HL-60/S4 treated with retinoic acid at 250 ng/mL for 4 days and 3 days (cell line): ENCODE measurements at regions not wholly inside any gene's neighbourhood (a gene's known extent, or its start where the extent isn't known, plus 50 kb on each side); places are given as distances from the start of the nearest gene placed in this dataset.

Experiments
- in situ Hi-C: fragments of 300-500 bp; cut with MboI; formaldehyde crosslinking; loops from 2 replicates; pipeline ENCODE4 v1.7.0; 2022; ENCODE audit warnings: low sequenced_read_pairs

DNA sequence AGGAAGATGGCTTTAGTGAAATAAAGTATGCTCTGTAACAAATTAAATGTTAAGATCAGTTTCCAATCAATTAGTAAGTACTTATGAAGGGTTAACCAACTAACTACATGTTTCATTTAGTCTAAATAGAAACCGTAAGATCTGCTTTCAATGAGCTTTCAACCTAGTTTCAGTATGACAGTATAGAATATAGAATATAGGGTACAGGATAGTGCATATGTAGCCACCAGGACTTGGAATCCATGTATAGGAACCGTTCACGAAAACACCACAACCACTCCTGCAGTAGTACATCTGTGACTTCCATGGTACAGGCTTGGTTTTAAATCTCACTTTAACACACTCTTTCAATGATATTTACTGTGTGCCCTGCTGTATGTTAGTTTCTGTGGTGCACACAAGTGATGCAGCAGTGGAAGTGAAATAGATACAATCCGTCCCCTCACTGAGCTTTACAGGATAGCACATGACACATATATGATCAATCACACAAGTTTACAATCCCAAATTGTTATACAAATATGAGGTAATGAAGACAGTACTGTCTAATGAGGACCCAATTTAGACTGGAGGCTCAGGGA is 479.7 kb upstream of the MARCKS start:
- in situ Hi-C loops: no loop called here

DNA sequence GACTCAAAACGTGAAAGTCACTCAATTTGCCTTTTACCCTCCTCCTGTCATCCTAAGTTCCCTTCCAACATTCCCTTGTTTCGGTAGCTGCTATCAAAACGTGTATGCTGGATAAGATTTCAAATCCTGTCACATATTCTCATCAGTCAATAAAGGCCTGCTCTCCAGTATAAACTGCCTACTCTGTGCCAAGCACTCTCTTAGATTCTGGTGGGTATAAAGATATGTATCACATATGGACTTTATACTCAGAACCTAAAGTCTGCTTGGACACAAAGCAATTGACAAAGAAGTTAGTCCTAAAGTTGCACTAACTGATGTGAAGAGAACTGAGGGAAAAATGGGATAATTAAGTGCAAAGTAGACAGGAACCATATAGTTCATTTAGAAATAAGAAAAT is 476.6 kb upstream of the MARCKS start:
- in situ Hi-C loops: no loop called here

DNA sequence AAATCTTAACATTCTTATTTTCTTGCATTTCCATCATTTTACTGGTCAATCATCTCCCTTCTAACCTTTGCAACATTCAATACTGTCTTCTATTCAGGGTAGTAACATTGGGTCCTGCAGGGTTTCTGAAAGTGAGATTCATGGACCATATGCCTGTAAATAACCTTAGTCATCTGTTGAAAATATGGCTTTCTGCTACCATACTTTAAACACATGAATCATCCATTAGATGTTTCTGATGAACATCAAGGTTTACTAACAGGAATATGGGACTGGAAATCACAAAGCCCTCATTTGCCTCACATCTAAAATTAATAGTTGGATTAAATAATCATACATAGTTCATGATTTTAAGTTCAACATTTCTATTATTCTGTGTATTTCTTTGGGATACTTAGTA is 475.9 kb upstream of the MARCKS start:
- in situ Hi-C loops: no loop called here

DNA sequence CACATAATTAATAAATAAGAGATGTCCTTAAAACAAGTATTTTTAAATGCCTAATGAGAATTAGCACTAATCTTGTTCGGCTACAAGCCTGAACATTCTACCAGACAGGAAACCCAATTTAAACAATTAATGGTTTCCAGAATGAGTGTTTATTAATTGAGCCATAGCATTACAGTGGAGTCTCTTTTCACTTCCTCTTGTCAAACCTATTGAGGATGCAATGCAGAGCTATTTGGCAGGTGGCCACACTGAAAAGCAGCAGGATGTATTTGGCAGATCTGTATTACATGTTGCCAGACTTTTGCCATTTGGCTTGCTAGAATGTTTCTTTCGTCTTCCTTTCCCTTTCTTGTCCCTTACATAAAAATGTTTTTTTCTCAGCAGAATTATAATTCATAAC is 475.2 kb upstream of the MARCKS start:
- in situ Hi-C loops: no loop called here

DNA sequence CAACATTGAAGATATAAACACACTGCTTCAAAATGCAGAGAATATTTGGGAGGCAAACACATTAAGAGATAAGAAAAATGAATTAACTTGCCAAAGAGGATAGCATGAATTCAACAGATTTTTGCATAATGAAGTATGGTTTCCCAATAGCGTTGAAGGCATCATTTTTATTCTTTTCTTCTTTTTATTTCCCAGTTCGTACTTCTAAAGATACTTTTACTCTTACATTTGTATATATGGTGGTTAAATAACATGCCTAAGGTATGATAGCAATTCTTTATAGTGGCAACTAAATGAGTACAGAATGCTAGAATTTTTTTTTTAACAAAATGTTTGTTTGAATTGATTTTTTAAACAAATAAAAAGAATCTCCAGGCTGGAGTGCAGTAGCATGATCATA is 473.4 kb upstream of the MARCKS start:
- in situ Hi-C loops: no loop called here

DNA sequence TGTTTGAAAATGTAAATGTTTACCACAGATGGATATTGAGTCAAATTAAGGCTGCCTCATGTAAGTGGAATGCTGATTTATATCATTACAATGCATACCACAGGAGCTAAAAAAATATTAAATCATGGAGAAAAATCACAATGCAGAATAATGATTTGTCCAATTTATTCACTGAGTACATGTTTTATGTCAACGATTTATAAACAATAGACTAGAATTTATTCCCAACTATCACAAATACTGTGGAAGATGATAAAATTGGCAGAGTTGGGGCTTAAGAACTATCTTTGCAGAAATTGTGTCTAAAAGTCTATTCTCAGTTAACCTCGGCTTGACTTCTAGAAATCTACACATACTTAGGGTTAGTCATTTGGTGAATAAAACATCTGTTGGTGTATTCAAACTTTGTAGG is 472.1 kb upstream of the MARCKS start:
- in situ Hi-C loops: no loop called here

DNA sequence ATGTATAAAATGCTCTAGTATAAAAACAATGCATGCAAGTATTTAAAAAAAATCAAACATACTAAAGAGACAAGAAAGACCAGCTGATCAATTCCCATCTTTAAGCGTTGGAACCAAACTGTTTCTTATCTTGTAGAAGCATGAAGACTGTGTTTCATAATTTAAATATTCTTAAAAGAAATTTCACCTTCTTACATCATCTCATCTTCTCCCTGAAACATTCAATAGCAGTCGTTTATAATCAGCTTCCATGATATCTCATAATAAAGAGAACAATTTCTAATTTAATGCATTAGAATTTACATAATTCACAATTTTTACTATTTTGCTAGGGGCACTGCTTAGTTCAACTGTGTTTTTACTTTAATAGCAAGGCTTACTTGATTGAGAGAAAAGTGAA is 468.1 kb upstream of the MARCKS start:
- in situ Hi-C loops: no loop called here

DNA sequence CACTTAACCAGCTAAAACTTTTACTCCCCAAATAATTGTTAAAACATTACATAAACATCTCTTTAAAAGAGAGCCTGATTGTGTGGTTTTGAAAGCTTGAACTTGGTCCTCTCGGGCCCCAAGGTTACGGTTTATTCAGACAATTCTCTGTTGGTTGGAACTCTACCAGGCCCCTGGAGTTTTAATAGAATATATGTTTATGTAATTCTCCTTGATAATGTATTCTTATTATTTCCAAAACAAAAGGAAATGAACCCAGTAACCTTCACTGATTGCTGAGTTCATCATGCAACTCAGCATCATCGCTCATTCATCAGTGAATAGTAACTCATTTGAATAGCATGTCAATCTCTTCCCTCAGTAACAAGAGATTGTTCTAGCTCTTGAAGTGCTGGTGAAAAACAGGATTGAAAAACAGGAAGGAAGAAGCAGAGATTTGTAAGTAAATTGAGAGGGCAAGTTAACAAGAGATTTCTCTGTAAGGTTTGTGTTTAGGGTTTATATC is 464.5 kb upstream of the MARCKS start:
- in situ Hi-C loops: no loop called here

DNA sequence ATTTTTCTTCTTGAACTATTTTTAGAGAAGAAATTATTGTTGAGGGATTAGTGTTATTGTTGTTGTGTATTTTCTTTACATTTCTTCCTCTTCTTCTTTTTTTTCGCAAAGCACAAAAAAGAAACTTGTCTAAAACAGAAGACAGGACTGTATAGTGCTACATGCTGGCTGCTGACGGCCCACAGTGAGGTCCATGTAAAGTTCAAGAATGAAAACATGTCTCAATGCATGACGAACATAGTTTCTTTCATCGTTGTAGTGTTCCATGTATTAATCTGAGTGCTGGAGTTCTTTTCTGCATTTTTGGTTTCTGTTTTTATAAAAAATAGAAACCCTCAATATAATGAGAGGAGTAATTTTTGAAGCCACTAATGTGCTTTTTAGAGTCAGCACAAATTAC is 462.9 kb upstream of the MARCKS start:
- in situ Hi-C loops: no loop called here

DNA sequence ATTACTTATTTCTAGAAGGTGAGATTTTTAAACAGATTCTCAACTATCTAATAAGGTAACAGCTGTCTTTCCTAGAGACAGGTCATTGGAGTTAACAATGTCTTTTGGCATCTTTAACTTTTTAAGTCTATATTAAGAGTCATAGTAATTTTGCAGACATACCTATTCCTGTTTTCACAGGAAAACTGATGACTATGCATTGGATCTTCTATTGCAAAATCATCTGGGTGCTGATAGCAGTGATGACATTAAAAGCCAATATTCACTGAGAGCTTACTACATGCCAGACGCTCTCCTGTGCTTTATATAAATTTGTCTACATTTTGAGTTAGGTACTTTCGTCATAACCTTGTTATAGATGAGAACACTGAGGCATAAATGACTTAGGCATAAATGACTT is 462.4 kb upstream of the MARCKS start:
- in situ Hi-C loops: no loop called here

DNA sequence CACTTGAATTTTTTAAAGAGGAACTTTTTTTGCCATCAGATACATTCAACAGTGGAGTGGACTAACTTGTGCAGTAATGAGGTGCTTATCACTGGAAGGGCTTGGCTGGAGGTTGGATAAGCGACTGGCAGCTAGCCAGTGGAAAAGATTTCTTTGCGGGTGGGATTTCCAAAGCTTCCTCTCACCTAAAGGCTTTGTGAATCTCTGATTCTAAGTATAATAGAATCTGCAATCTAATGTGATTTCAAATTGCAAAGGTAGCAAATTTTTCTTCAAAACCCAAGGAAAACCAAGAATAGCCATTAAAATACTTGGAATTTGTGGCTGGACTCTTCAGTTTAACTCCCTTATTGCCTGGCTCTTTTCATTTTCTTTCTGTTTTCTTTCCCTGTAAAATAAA is 460.4 kb upstream of the MARCKS start:
- in situ Hi-C loops: no loop called here

DNA sequence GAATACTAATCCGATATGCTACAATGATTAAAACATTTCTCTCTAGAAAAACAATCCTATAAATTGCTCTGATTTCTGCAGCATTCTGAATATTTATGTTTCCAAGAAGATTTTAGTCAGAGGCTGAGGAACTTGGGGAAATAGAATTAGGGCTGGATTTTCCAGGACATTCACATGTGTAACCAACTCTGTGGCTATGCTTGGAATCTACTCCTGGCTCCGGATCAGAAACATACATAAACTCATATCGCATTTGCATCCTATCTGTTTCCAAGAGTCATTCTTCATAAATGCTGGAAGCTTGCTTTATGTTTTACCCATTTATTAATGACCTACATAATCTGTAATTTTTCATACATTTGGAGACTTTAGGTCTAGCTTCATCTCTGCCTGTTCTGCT is 459.9 kb upstream of the MARCKS start:
- in situ Hi-C loops: no loop called here

DNA sequence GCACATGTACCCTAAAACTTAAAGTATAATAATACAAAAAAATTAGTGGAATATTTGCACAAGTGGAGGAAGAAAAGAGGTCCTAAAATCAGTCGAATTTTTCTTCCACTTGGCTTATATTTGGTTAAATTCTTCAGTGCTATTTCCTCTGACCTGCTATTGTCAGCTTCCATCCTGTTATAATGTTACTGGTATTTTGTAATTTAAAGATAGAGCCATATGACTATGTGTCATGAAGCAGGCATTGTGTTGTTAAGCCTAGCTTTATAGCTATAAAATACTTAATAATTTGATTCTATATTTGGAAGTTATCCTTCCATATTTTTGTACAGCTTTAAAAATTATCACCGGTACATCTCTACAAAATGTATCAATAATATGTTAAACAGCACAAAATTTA is 455.9 kb upstream of the MARCKS start:
- in situ Hi-C loops: no loop called here

DNA sequence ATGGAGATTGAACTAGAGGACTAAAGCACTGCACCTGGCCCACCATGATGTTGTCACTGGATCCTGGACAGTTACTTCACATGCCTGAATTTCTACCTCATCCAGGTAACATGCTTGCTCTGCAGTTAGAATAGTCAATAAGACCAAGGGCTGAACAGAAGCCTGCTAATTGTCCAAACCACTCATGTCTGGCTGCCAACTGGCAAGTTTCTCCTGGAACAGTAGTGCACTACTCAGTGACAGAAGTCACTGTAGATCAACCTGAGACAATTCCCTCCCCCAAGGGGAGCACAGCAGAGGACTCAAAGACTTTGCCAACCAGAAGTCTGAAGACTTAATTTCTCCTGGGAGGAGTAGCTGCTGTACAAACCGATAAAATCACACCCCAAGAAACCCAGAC is 454.6 kb upstream of the MARCKS start:
- in situ Hi-C loops: no loop called here

DNA sequence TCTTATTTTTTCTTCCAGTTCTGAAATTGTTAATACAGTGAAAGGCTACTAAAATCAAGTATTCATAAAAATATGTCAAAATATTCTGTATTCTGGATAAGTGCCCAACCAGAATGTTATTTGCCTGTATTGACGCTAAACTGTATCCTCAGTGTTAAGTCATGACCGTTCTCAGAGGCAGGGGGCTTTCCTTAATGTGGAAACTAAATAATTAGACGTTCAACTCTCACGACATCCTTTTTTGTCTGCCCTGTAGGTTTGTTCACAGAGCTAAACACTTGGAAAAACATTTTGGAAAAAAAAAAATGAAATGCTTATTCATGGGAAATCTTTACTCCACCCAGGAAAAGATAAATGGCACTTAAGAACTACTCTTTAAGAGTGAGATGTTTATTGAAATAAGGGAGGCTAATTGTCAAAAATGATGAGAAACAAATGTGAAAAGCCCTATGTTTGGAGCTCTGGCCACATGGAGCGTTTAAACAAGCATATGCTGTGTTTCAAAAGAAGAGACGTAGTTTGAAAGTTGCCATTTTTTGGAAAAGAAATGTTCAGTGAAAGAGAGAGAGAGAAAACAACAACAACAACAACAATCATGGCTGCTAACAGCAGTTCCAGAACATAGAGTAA is 453.1 kb upstream of the MARCKS start:
- in situ Hi-C loops: no loop called here

DNA sequence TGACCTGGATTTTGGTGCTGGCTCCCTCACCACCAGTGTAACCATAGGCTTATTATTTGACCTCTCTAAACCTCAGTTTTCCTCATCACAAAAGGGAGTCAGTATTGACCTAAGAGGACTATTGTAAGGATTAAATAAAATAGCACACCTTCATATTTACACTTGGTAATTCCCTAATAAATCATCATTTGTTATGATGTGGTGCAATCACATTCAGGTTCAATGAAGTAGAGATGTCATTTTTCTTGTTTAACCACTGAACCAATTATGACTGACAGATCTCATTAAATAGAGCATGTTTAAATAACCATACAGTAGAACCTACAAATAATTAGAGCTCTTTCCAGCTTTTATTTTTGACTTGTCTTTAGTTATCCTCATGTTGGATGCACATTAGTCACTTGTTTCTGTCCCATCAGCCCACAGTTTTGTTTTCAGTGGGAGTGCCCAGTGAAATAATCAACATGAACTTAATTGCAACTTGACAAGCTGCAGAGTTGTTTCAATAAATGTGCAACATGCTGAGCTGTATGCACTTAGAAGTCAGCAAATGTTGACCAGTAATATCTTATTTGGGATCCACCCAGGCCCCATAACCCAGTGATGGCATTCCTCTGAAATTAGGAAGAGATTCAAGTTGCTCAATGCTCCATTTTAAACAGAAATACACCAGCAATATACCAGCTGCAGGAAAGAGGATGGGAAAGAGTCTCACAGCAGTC is 451.7 kb upstream of the MARCKS start:
- in situ Hi-C loops: no loop called here

DNA sequence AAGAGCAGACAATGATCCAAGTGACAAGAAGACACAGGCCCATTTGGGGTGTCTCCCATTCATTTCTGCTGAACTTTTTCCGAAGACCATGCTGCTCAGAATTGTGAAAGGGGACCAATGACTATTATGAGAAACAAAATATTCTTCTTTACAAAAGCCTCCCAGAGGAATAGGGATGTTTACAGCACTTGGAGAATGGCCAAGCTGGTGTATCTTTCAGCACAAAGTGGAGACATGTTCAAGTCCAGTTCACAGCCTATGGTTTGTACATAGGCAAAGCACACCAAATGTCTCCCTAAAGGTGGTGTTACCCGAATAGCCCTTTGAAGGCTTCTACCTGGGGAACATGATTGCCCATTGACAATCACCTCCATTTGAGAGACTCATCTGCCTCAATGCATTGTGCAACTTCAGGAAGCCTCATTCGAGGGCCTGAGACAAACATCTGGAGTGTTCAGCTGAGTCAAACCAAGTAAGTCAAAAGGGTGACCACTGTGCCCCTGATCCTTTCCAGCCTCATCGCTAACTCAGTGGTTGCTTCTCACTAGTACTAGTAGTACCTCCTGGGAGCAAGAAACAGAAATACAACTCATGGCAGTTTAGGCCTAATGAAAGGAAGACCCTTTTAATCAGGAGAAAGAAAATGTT is 451.0 kb upstream of the MARCKS start:
- in situ Hi-C loops: no loop called here

DNA sequence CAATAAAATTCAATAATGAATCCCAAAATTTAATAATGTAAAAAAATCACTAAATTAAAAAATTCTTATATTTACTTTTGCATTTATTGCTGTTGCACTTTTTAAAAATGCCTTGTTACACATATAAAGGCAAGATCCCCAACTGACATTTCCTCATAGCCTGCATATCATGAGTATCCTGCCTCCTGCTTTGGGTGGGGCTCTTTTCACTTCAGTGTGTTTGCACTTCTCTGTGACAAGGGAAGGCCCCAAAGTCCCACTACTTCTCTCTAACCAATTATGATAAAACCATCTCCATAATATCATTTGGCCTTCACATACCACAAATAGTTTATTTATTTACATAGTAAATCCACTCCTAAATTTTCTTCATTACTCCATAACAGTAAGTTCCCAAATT is 446.1 kb upstream of the MARCKS start:
- in situ Hi-C loops: no loop called here

DNA sequence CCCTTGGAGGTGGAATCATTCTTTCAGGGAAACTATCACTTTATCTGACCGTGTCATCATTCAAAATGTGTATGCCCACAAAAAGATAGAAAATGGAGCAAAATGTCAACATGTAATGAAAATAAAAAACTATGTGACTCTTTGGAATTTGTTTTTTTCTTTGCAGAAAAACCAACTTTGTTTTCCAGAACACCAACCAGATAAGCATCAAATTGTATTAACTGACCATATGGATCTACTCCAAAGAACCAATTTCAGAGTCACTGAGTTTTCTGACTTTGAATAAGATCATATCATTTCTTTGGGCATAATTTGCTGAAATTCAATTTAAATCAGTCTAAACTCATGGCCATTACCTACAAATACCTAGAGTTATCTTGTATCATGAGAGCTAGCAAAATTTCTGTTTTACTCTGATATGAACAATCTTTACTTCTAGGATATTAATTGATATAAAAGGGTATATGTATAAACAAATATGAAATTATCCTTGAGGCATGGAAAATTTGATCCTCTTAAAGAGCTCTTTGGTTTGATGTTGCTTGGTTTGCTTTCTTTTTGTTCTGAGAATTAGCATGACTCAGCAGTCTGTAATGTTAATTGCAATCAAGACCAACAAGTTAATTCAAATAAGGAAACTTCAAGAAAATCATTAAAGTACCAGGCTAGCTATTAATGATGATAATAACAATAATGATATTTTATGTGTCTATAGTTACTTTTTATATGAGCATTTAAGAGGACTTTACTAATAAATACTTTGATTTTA is 444.4 kb upstream of the MARCKS start:
- in situ Hi-C loops: no loop called here

DNA sequence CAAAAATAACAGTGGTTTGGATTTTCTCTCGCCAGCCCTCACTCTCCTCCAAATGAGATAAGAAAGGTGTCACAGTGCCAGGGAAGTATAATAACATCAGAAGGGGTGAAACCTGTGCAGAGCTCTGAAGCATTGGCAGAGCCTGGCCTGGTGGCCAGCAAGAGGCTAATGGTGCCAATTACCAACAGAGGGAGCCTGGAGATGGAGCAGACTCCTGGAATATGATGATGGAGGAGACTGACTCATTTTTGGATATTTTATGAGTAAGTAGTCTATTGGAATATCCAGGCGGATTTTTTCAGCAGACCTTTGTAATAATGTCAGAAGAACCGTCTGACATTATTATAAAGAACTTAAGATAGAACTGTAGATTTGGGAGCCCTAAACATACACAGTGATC is 442.6 kb upstream of the MARCKS start:
- in situ Hi-C loops: no loop called here

DNA sequence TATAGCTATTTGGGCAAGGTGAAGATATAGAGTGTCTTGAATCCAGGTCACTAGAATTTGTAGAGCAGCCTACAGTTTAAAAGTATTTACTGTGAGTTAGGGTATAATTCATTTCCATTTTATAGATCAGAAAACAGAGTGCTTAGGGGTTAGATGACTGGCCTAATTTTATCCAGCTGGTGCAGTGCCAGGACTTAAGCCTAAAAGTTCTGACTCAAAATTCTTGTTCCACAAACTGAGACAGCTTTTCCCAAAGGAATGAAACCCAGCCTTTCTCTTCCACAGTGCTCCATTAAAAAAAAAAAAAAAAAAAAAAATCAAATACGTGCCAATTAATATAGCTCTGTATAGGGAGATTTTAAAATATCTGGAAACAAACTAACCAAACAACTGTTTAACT is 441.0 kb upstream of the MARCKS start:
- in situ Hi-C loops: no loop called here
